ENCODE measurements at regions not wholly inside any gene's neighbourhood (a gene's known extent, or its start where the extent isn't known, plus 50 kb on each side); places are given as distances from the start of the nearest gene placed in this dataset.

- Histone ChIP-seq H3K4me1 (ENCODE audit: insufficient read depth, low read length) (no peaks in the 10 kb centered on the region), H3K9me2 (replicated peaks; ENCODE audit: low read length) (no peaks in the 10 kb centered on the region), H3K9ac (ENCODE audit: low read length) (no peak overlapping the region), H3K36me3 (ENCODE audit: low read depth, low read length) (no peaks in the 10 kb centered on the region), H4K20me1 (ENCODE audit: low read length) (no peaks in the 10 kb centered on the region), H3K27me3 (ENCODE audit: low read length) (no peaks in the 10 kb centered on the region), H3K4me2 (ENCODE audit: low read length) (no peak overlapping the region), H3K79me2 (ENCODE audit: low read length) (no peaks in the 10 kb centered on the region), H3F3A (ENCODE audit: low read length, unreplicated experiment) (no peaks in the 10 kb centered on the region), H2AFZ (ENCODE audit: low read length) (no peak overlapping the region), H3K4me3 (ENCODE audit: low read length) (no peak overlapping the region), H3K9me3 (ENCODE audit: low read length) (no peaks in the 10 kb centered on the region), H3K27ac (ENCODE audit: low read length) (no peak overlapping the region)
- ATAC-seq (no peak), DNase-seq (no peak)
- POLR2A ChIA-PET (ENCODE audit: unreplicated experiment): no interaction called here
- no peak for TF ChIP-seq EZH2phosphoT487 (IDR thresholded peaks at IDR 0.05; ENCODE audit: borderline replicate concordance, low read length)
- TF ChIP-seq EZH2 (IDR thresholded peaks at IDR 0.05; ENCODE audit: low read length, unreplicated experiment): no peak
- TF ChIP-seq CTCF (conservative IDR thresholded peaks at IDR 0.05; ENCODE audit: low read depth, low read length): no peak
- BruUV-seq (replicated peaks): no TSS peak
- intact Hi-C loops (cut with micrococcal nuclease): no loop called here
- CTCF ChIA-PET: no interaction called here
Measured at GRCh38 chr2:611519-611918, 65.7 kb downstream of the TMEM18 start.

GRCh38 chr2:610491-610890 is 66.7 kb downstream of the TMEM18 start:
- H3K27me3 ChIP-seq (ENCODE audit: low read length): no peaks in the 10 kb centered on the region
- no peak overlapping the region for H2AFZ ChIP-seq (ENCODE audit: low read length)
- POLR2A ChIA-PET (ENCODE audit: unreplicated experiment): no interaction called here

GRCh38 chr2:609881-610280 is 67.3 kb downstream of the TMEM18 start:
- Histone ChIP-seq H4K20me1 (ENCODE audit: low read length) (no peaks in the 10 kb centered on the region), H3K4me3 (ENCODE audit: low read length) (no peak overlapping the region), H3F3A (ENCODE audit: low read length, unreplicated experiment) (no peaks in the 10 kb centered on the region), H3K9me2 (replicated peaks; ENCODE audit: low read length) (no peaks in the 10 kb centered on the region), H3K79me2 (ENCODE audit: low read length) (no peaks in the 10 kb centered on the region), H3K9ac (ENCODE audit: low read length) (no peak overlapping the region), H3K4me1 (ENCODE audit: insufficient read depth, low read length) (no peaks in the 10 kb centered on the region), H3K36me3 (ENCODE audit: low read depth, low read length) (no peaks in the 10 kb centered on the region), H3K27me3 (ENCODE audit: low read length) (no peaks in the 10 kb centered on the region), H2AFZ (ENCODE audit: low read length) (no peak overlapping the region), H3K9me3 (ENCODE audit: low read length) (no peaks in the 10 kb centered on the region), H3K27ac (ENCODE audit: low read length) (no peak overlapping the region), H3K4me2 (ENCODE audit: low read length) (no peak overlapping the region)
- CTCF ChIA-PET: no interaction called here
- BruUV-seq (replicated peaks): no TSS peak
- POLR2A ChIA-PET (ENCODE audit: unreplicated experiment): no interaction called here
- no peak for ATAC-seq
- intact Hi-C loops (cut with micrococcal nuclease): no loop called here
- no peak for DNase-seq
- TF ChIP-seq EZH2 (IDR thresholded peaks at IDR 0.05; ENCODE audit: low read length, unreplicated experiment) (no peak), CTCF (conservative IDR thresholded peaks at IDR 0.05; ENCODE audit: low read depth, low read length) (no peak)

More at GRCh38 chr2:610491-610890, 66.7 kb downstream of the TMEM18 start:
- Histone ChIP-seq H3K4me1 (ENCODE audit: insufficient read depth, low read length) (no peaks in the 10 kb centered on the region), H3K9me2 (replicated peaks; ENCODE audit: low read length) (no peaks in the 10 kb centered on the region), H3K4me3 (ENCODE audit: low read length) (no peak overlapping the region), H3K36me3 (ENCODE audit: low read depth, low read length) (no peaks in the 10 kb centered on the region), H3K27ac (ENCODE audit: low read length) (no peak overlapping the region), H3K79me2 (ENCODE audit: low read length) (no peaks in the 10 kb centered on the region), H3K4me2 (ENCODE audit: low read length) (no peak overlapping the region), H3K9ac (ENCODE audit: low read length) (no peak overlapping the region), H3K9me3 (ENCODE audit: low read length) (no peaks in the 10 kb centered on the region), H3F3A (ENCODE audit: low read length, unreplicated experiment) (no peaks in the 10 kb centered on the region), H4K20me1 (ENCODE audit: low read length) (no peaks in the 10 kb centered on the region)
- no TSS peak for BruUV-seq (replicated peaks)
- intact Hi-C loops (cut with micrococcal nuclease): no loop called here
- CTCF ChIA-PET: no interaction called here
- ATAC-seq: no peak
- no peak for TF ChIP-seq EZH2 (IDR thresholded peaks at IDR 0.05; ENCODE audit: low read length, unreplicated experiment)
- TF ChIP-seq EZH2phosphoT487 (IDR thresholded peaks at IDR 0.05; ENCODE audit: borderline replicate concordance, low read length): no peak
- TF ChIP-seq CTCF (conservative IDR thresholded peaks at IDR 0.05; ENCODE audit: low read depth, low read length): no peak
- no peak for DNase-seq

Data from PC-3 (cell line).